Right atrium auricular region (tissue), 2 donors: ENCODE measurements at regions not wholly inside any gene's neighbourhood (a gene's known extent, or its start where the extent isn't known, plus 50 kb on each side); places are given as distances from the start of the nearest gene placed in this dataset.

Experiments used
- DNase-seq: peaks from one replicate; pipeline ENCODE4 v3.0.0-alpha.2; 2019; ENCODE audit warnings: low spot score
- H3K27ac ChIP-seq, 2 donors: fragments of 200-600 bp; sonication (generic); 1 replicate in 1 of 2; 2 replicates in 1 of 2; pipeline ENCODE4 v1.5.1; 2016 to 2019
- H3K27me3 ChIP-seq, 2 donors: fragments of 200-600 bp; sonication (generic); one replicate each; pipeline versions ENCODE4 v1.5.1 to v1.6.0; 2017 to 2019
- H3K36me3 ChIP-seq: fragments of 200-600 bp; sonication (generic); one replicate; pipeline ENCODE4 v1.5.1; 2016
- H3K4me1 ChIP-seq, 2 donors: fragments of 200-600 bp; sonication (generic); one replicate each; pipeline versions ENCODE4 v1.5.1 to v1.6.0; 2017 to 2019
- H3K4me3 ChIP-seq, 2 donors: fragments of 200-600 bp; sonication (generic); 1 replicate in 1 of 2; 2 replicates in 1 of 2; pipeline ENCODE4 v1.5.1; 2017 to 2019; ENCODE audit warnings: mild to moderate bottlenecking in 1 of 2, moderate library complexity in 1 of 2
- H3K9me3 ChIP-seq, 2 donors: fragments of 200-600 bp; sonication (generic); one replicate each; pipeline ENCODE4 v1.5.1; 2019
- CTCF ChIP-seq, 2 donors: fragments of 200-600 bp; sonication (generic); IDR thresholded peaks; one replicate each; pipeline ENCODE4 v1.5.1; 2019; ENCODE audit warnings: antibody characterized with exemption in 2 of 2

DNA sequence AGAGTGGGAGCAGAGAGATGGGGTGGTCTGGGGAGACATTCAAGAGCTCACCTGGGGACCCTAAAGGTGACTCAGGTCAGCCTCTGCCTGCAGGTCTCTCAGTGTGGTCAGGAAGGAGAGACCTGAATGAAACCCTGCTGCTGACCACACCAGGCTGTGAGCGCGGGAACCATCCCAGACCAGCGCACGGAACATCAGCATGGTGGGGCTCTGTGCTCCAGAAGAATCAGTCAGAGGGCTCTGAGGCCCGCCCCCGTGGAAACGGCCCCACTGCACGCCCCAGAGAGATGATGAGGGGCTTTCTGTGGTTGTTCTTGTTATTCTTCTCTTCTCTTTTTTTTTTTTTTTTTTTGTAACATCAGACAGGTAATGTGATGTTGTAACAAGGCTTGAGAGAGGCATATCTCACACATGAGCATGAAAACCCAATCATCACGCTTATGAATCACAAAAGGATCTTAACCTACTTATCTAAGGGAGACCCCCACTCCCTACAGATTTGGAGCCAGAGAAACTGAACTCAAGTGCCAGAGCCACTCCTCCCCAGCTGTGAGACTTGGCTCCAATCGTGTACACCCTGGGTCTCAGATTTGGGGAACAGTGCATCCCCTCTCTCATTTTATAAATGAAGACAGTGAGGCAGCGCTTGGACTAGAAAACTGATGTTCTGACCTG is 302.2 kb downstream of the EIPR1 start:
- H3K27ac ChIP-seq, result no peak overlapping the region
- DNase-seq, result no peak
- no peaks in the 10 kb centered on the region for H3K4me1 ChIP-seq
- no peak for TF ChIP-seq CTCF (IDR thresholded peaks at IDR 0.05)
- H3K9me3 ChIP-seq, result no peaks in the 10 kb centered on the region
- no peaks in the 10 kb centered on the region for H3K36me3 ChIP-seq
- H3K4me3 ChIP-seq, result no peak overlapping the region
- H3K27me3 ChIP-seq, result no peaks in the 10 kb centered on the region

GRCh38 chr2:3073704-3074103 is 303.9 kb downstream of the EIPR1 start:
- H3K4me1 ChIP-seq, result no peaks in the 10 kb centered on the region

DNA sequence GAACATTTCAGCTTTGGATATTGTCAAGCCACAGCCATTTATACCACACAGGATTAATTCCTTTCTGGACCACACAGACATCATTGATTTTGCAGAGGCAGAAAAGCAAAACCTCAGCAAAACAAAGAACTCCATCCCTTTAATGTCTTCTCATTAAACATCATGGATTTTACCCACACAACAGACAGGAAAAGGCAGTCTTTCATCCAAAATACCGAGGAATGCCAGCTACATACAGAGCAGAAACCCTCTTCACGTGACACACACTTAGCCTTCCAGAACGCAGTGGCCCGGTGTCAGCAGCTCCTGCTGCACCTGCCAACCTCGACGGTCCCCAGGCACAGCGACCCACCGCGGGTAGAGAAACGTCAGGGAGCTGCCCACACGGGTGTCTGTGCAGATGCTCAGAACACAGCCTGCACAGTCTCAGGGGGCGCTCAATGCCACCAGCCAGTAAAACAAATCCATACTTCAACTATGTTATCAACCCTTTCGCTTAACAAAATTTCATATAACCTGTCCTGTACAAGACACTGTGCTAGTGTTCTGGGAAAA is 304.5 kb downstream of the EIPR1 start:
- TF ChIP-seq CTCF (IDR thresholded peaks at IDR 0.05), result no peak
- no peaks in the 10 kb centered on the region for H3K9me3 ChIP-seq
- no peaks in the 10 kb centered on the region for H3K36me3 ChIP-seq
- H3K4me3 ChIP-seq, result no peak overlapping the region
- DNase-seq, result no peak
- H3K4me1 ChIP-seq, result no peaks in the 10 kb centered on the region
- no peak overlapping the region for H3K27ac ChIP-seq
- no peaks in the 10 kb centered on the region for H3K27me3 ChIP-seq

More at GRCh38 chr2:3073704-3074103, 303.9 kb downstream of the EIPR1 start:
- Histone ChIP-seq H3K36me3 (no peaks in the 10 kb centered on the region), H3K27me3 (no peaks in the 10 kb centered on the region), H3K27ac (no peak overlapping the region), H3K9me3 (no peaks in the 10 kb centered on the region), H3K4me3 (no peak overlapping the region)
- no peak for TF ChIP-seq CTCF (IDR thresholded peaks at IDR 0.05)
- no peak for DNase-seq

DNA sequence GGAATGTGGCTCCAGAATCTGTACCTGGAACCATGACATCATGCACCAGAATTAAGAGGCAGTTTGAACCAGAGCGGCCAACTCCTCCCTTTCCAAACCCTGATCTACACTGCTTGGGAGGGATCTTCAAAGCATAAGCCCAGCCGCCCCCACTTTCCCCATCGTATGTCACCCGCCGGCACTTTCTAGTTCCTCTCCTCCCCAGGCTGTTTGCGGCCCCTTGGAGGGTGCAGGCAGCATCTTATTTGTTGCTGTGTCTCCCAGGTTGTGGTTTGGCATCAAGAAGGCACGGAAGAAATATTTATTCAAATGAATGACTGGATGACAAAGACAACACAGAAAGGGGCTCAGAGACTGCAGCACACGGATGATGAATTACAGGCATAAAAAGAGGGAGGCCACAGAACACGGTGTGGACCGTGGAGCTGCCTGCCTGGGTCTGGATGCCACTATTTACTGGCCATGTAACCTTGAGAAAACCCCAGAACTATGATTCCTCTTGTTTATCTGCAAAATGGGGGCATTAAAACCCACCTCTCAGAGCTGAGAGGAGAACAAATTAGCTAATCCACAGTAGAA is 305.8 kb downstream of the EIPR1 start:
- no peaks in the 10 kb centered on the region for H3K9me3 ChIP-seq
- H3K4me1 ChIP-seq, result no peaks in the 10 kb centered on the region
- no peak for DNase-seq
- no peak overlapping the region for H3K4me3 ChIP-seq
- no peak overlapping the region for H3K27ac ChIP-seq
- H3K27me3 ChIP-seq, result no peaks in the 10 kb centered on the region
- TF ChIP-seq CTCF (IDR thresholded peaks at IDR 0.05), result no peak
- no peaks in the 10 kb centered on the region for H3K36me3 ChIP-seq

GRCh38 chr2:3066831-3067230 is 310.8 kb downstream of the EIPR1 start:
- Histone ChIP-seq H3K27me3 (no peaks in the 10 kb centered on the region), H3K27ac (no peak overlapping the region)
- DNase-seq, result no peak

More at GRCh38 chr2:3066831-3067230, 310.8 kb downstream of the EIPR1 start:
- H3K4me1 ChIP-seq, result no peaks in the 10 kb centered on the region
- no peak overlapping the region for H3K4me3 ChIP-seq
- H3K36me3 ChIP-seq, result no peaks in the 10 kb centered on the region
- no peaks in the 10 kb centered on the region for H3K9me3 ChIP-seq
- no peak for TF ChIP-seq CTCF (IDR thresholded peaks at IDR 0.05)
